ENCODE measurements at regions not wholly inside any gene's neighbourhood (a gene's known extent, or its start where the extent isn't known, plus 50 kb on each side); places are given as distances from the start of the nearest gene placed in this dataset.

- Histone ChIP-seq H4K20me1 (replicated peaks; ENCODE audit: insufficient read depth) (no peaks in the 10 kb centered on the region), H3K79me2 (replicated peaks; ENCODE audit: insufficient read depth) (no peaks in the 10 kb centered on the region), H3K27ac (ENCODE audit: low read depth) (no peak overlapping the region), H2AFZ (no peak overlapping the region), H3K27me3 (ENCODE audit: insufficient read depth) (no peaks in the 10 kb centered on the region), H3K9me2 (ENCODE audit: insufficient read depth) (no peaks in the 10 kb centered on the region), H3K36me3 (ENCODE audit: insufficient read depth) (no peaks in the 10 kb centered on the region), H3K4me3 (no peak overlapping the region), H3K4me2 (no peak overlapping the region), H3K4me1 (ENCODE audit: insufficient read depth) (peaks cover 7% of the 10 kb centered on the region; the same call in 1 of the 2 replicates), H3F3A (replicated peaks; ENCODE audit: low read depth) (no peaks in the 10 kb centered on the region)
- Mint-ChIP-seq H3K36me3 (ENCODE audit: low read depth) (no peaks in the 10 kb centered on the region), H3K27ac (no peak overlapping the region), H3K9me3 (no peaks in the 10 kb centered on the region), H3K27me3 (ENCODE audit: insufficient read depth, low read depth, poor library complexity) (no peaks in the 10 kb centered on the region), H3K4me3 (no peak overlapping the region), H3K4me1 (peaks cover 6% of the 10 kb centered on the region; the same call in 2 of the 3 replicates)
- DNase-seq (ENCODE audit: low spot score) (no peak), ATAC-seq (no peak)
- TF ChIP-seq ZNF114 (CRISPR knock-in tag; IDR thresholded peaks at IDR 0.05), result no peak
- no peak for TF ChIP-seq REST (IDR thresholded peaks at IDR 0.05; ENCODE audit: unreplicated experiment)
- no peak for TF ChIP-seq ZNF331 (CRISPR knock-in tag; IDR thresholded peaks at IDR 0.05; ENCODE audit: low read depth)
Observed at GRCh38 chr1:187903223-187903622, 1074.5 kb downstream of the PLA2G4A start.

GRCh38 chr1:187909382-187909781 lies 1080.6 kb downstream of the PLA2G4A start:
- H3K9me3 Mint-ChIP-seq, result no peaks in the 10 kb centered on the region
- no peaks in the 10 kb centered on the region for H3K36me3 ChIP-seq (ENCODE audit: insufficient read depth)
- peak overlapping the region; percentile 62 for H3K4me2 ChIP-seq
- no peaks in the 10 kb centered on the region for H3K79me2 ChIP-seq (replicated peaks; ENCODE audit: insufficient read depth)
- no peak overlapping the region for H2AFZ ChIP-seq
- H3K9me2 ChIP-seq (ENCODE audit: insufficient read depth), result no peaks in the 10 kb centered on the region
- peak overlapping the region; percentile 90; the same call in 1 of the 2 replicates for H3K27ac Mint-ChIP-seq
- no peaks in the 10 kb centered on the region for H3K27me3 ChIP-seq (ENCODE audit: insufficient read depth)
- no peaks in the 10 kb centered on the region for H4K20me1 ChIP-seq (replicated peaks; ENCODE audit: insufficient read depth)
- H3K36me3 Mint-ChIP-seq (ENCODE audit: low read depth), result no peaks in the 10 kb centered on the region; the same call in 1 of the 3 replicates
- DNase-seq (ENCODE audit: low spot score), result no peak
- no peaks in the 10 kb centered on the region for H3F3A ChIP-seq (replicated peaks; ENCODE audit: low read depth)
- no peak overlapping the region for H3K27ac ChIP-seq (ENCODE audit: low read depth)
- ATAC-seq, result no peak
- H3K4me3 Mint-ChIP-seq, result no peak overlapping the region
- peaks cover 34% of the 10 kb centered on the region for H3K4me1 Mint-ChIP-seq
- H3K27me3 Mint-ChIP-seq (ENCODE audit: insufficient read depth, low read depth, poor library complexity), result peaks cover 2% of the 10 kb centered on the region
- H3K4me3 ChIP-seq, result peak overlapping the region; percentile 7; the same call in 1 of the 2 replicates
- H3K4me1 ChIP-seq (ENCODE audit: insufficient read depth), result peaks cover 34% of the 10 kb centered on the region
- TF ChIP-seq ZNF462 (CRISPR knock-in tag; IDR thresholded peaks at IDR 0.05), result no peak
- no peak for TF ChIP-seq CREB1 (CRISPR knock-in tag; IDR thresholded peaks at IDR 0.05; ENCODE audit: low read depth)
- no peak for TF ChIP-seq POLR2AphosphoS5 (IDR thresholded peaks at IDR 0.05; ENCODE audit: low read depth)
- TF ChIP-seq REST (IDR thresholded peaks at IDR 0.05; ENCODE audit: unreplicated experiment), result no peak
- TF ChIP-seq STAT1 (IDR thresholded peaks at IDR 0.05; ENCODE audit: unreplicated experiment), result no peak
- TF ChIP-seq JUNB (IDR thresholded peaks at IDR 0.05; ENCODE audit: unreplicated experiment), result no peak
- no peak for TF ChIP-seq ZNF331 (CRISPR knock-in tag; IDR thresholded peaks at IDR 0.05; ENCODE audit: low read depth)

Data from GM23338 (cell line).